BE2C (cell line): ENCODE measurements at regions not wholly inside any gene's neighbourhood (a gene's known extent, or its start where the extent isn't known, plus 50 kb on each side); places are given as distances from the start of the nearest gene placed in this dataset.

Experiments
- DNase-seq: peaks from one replicate; pipeline ENCODE4 v3.0.0-alpha.2; 2020
- H3K27me3 ChIP-seq: fragments of 250-450 bp; sonication (Bioruptor Pico); 2 replicates; pipeline ENCODE4 v1.5.1; 2020; ENCODE audit warnings: mild to moderate bottlenecking
- H3K36me3 ChIP-seq: fragments of 250-450 bp; sonication (Bioruptor Pico); 2 replicates; pipeline ENCODE4 v1.5.1; 2020; ENCODE audit warnings: mild to moderate bottlenecking
- H3K4me1 ChIP-seq: fragments of 250-450 bp; sonication (Bioruptor Pico); 2 replicates; pipeline ENCODE4 v1.5.1; 2020
- H3K4me3 ChIP-seq: 2 replicates; pipeline ENCODE4 v1.5.1; 2011; ENCODE audit warnings: low read depth, low read length
- H3K9me3 ChIP-seq: fragments of 250-450 bp; sonication (Bioruptor Pico); 2 replicates; pipeline ENCODE4 v1.5.1; 2020
- CTCF ChIP-seq: IDR thresholded peaks from 2 replicates; pipeline ENCODE4 v1.5.1; 2012; ENCODE audit warnings: mild to moderate bottlenecking, low read depth, low read length

- no peaks in the 10 kb centered on the region; the same call in 1 of the 2 replicates for H3K9me3 ChIP-seq
- no peaks in the 10 kb centered on the region for H3K36me3 ChIP-seq
- no peaks in the 10 kb centered on the region for H3K27me3 ChIP-seq
- no peaks in the 10 kb centered on the region for H3K4me1 ChIP-seq
- TF ChIP-seq CTCF: no peak
- no peak for DNase-seq
- no peak overlapping the region for H3K4me3 ChIP-seq
These were observed 272.8 kb upstream of the SLC35B3 start for GRCh38 chr6:8707956-8708772.

- Histone ChIP-seq H3K4me1 (no peaks in the 10 kb centered on the region), H3K27me3 (no peaks in the 10 kb centered on the region), H3K4me3 (no peak overlapping the region), H3K36me3 (no peaks in the 10 kb centered on the region), H3K9me3 (no peaks in the 10 kb centered on the region; the same call in 1 of the 2 replicates)
- TF ChIP-seq CTCF: no peak
- DNase-seq: no peak
These were observed 272.0 kb upstream of the SLC35B3 start for GRCh38 chr6:8707369-8707768.

- Histone ChIP-seq H3K27me3 (no peaks in the 10 kb centered on the region), H3K4me1 (no peaks in the 10 kb centered on the region), H3K9me3 (no peaks in the 10 kb centered on the region), H3K36me3 (no peaks in the 10 kb centered on the region), H3K4me3 (no peak overlapping the region)
- no peak for TF ChIP-seq CTCF
- no peak for DNase-seq
These were observed 270.2 kb upstream of the SLC35B3 start for GRCh38 chr6:8705435-8706020.

- Histone ChIP-seq H3K4me3 (no peak overlapping the region), H3K27me3 (no peaks in the 10 kb centered on the region), H3K36me3 (no peaks in the 10 kb centered on the region), H3K4me1 (no peaks in the 10 kb centered on the region), H3K9me3 (no peaks in the 10 kb centered on the region)
- TF ChIP-seq CTCF: no peak
- DNase-seq: no peak
These were observed 267.7 kb upstream of the SLC35B3 start for GRCh38 chr6:8703059-8703458.

GRCh38 chr6:8688821-8689220 lies 253.5 kb upstream of the SLC35B3 start:
- Histone ChIP-seq H3K27me3 (no peaks in the 10 kb centered on the region), H3K9me3 (no peaks in the 10 kb centered on the region), H3K36me3 (no peaks in the 10 kb centered on the region), H3K4me3 (no peak overlapping the region), H3K4me1 (no peaks in the 10 kb centered on the region)
- no peak for DNase-seq
- no peak for TF ChIP-seq CTCF

- Histone ChIP-seq H3K36me3 (no peaks in the 10 kb centered on the region), H3K4me1 (no peaks in the 10 kb centered on the region), H3K4me3 (no peak overlapping the region), H3K9me3 (no peaks in the 10 kb centered on the region), H3K27me3 (no peaks in the 10 kb centered on the region)
- no peak for DNase-seq
- TF ChIP-seq CTCF: no peak
These were observed 250.7 kb upstream of the SLC35B3 start for GRCh38 chr6:8686077-8686476.
